MM.1S (cell line): ENCODE measurements at regions not wholly inside any gene's neighbourhood (a gene's known extent, or its start where the extent isn't known, plus 50 kb on each side); places are given as distances from the start of the nearest gene placed in this dataset.

Source experiments
- CTCF ChIP-seq: fragments of 300-600 bp; sonication (generic); IDR thresholded peaks from 2 replicates; pipeline ENCODE4 v1.5.1; 2016; ENCODE audit warnings: antibody characterized with exemption, low read length, mixed read lengths
- EZH2 ChIP-seq: fragments of 300-600 bp; sonication (generic); optimal IDR thresholded peaks from 2 replicates; pipeline ENCODE3; 2017; ENCODE audit warnings: low read depth, mild to moderate bottlenecking, antibody characterized with exemption, low read length, mixed read lengths

GRCh38 chr5:96288166-96288844 is 144.7 kb downstream of the PCSK1 start:
- no peak for TF ChIP-seq CTCF
- TF ChIP-seq EZH2: no peak
